HG02759 (cell line): ENCODE measurements at regions not wholly inside any gene's neighbourhood (a gene's known extent, or its start where the extent isn't known, plus 50 kb on each side); places are given as distances from the start of the nearest gene placed in this dataset.
"Not testable (repeated sequence)": the region's sequence is repeated elsewhere in the genome, so short reads cannot be mapped to it uniquely, and the experiment has no call there.

Experiments
- ATAC-seq: cut with Tn5 transposase; IDR thresholded peaks from one replicate; pipeline ENCODE4 v1.9.1; 2021; ENCODE audit warnings: mild to moderate bottlenecking, moderate library complexity; ENCODE audit not compliant: unreplicated experiment

GRCh38 chr4:44988011-44988410, 261.7 kb upstream of the GNPDA2 start:
- no peak for ATAC-seq

- ATAC-seq: no peak
Measured at GRCh38 chr4:44985938-44986337, 259.6 kb upstream of the GNPDA2 start.

DNA sequence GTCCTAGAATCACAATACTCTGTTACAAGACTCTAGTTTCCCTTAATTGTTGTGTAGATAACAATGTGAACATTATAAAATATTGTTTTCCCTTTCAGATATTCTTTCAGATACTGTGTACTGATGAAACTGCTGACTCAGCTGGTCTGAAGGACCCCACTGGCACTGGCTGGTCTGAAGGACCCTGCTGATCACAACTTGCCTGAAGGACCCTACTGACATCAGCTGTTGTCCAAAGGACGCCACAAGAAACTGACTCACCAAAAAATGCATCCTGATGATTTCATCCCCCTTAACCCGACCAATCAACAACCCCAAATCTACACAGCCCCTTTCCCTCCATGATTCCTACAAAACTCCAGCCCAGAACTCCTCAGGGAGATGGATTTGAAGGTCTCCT, 258.8 kb upstream of the GNPDA2 start:
- no peak for ATAC-seq

- ATAC-seq: no peak
Measured at GRCh38 chr4:44984083-44984482, 257.7 kb upstream of the GNPDA2 start.

- no peak for ATAC-seq
Measured at GRCh38 chr4:44983083-44983482, 256.7 kb upstream of the GNPDA2 start.

- no peak for ATAC-seq
Measured at GRCh38 chr4:44978020-44978419, 251.7 kb upstream of the GNPDA2 start.

- no peak for ATAC-seq
Measured at GRCh38 chr4:44965435-44966095, 239.2 kb upstream of the GNPDA2 start.

- not testable (repeated sequence) for ATAC-seq
Measured at GRCh38 chr4:44964086-44964485, 237.7 kb upstream of the GNPDA2 start.

GRCh38 chr4:44961001-44961755, 234.8 kb upstream of the GNPDA2 start:
- no peak for ATAC-seq

- no peak for ATAC-seq
Measured at GRCh38 chr4:44931720-44932119, 205.4 kb upstream of the GNPDA2 start.

- ATAC-seq: no peak
Measured at GRCh38 chr4:44928785-44929184, 202.4 kb upstream of the GNPDA2 start.

DNA sequence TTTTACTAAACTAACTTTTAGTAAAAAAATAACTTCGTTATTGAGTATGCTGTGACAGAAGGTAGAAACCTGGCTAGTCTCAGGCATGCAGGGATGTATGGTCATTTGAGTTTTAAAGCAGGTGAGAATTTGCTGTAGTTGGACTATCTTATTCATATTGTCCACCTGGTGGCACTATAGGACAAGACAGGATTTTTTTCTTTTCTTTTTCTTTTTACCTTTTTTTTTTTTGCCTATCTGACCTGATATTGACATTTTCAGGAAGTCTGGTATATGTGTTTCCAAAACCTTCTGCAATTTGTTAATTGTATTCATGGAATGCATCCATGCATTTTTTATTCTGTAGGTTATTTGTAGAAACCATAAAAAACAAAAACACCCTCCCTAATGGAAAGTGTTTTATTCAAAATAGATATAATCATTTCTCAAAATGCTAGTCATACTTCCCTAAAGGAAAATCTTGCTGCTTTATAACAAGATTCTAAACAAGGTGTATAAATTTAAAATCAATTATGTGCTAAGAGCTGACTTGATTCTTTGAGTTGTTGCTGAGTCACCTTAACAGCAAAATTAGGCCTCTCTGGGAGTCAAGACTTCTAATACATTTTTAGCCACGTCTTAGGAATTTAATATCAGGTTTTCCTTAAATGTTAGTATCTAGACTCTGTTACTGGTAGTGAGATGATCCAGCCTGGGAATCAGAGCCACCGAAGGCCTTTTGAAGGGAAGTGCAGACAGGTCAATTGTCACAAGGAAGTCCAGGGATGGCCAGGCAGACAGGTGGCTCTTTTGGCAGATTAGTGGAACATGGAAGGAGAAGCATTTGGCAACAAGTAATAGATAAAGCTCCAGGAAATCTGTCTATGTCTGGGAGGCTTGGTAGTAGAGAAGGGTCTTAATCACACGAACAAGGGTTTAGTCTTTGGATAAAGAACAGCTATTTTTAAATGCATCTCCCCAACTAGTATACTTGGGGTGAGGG, 201.3 kb upstream of the GNPDA2 start:
- ATAC-seq: peak; percentile 51

DNA sequence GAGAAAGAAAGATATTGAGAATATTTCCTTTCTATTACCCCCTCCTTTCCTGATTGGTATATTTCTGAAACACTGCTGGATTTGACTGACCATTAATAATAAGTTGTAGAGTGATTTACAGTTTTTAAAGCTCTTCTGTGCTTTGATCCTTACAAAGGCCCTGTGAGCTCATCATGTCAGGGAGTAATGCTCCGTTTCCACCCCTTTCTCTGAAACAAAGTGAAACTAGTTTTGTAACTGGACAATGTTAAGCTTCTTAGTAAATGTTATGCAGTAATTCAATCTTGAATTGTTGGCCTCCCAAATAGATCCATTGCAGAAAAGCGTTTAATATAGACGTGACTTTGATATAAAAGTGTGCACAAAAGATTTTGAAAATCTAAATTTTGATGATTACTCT, 190.1 kb upstream of the GNPDA2 start:
- ATAC-seq: no peak

DNA sequence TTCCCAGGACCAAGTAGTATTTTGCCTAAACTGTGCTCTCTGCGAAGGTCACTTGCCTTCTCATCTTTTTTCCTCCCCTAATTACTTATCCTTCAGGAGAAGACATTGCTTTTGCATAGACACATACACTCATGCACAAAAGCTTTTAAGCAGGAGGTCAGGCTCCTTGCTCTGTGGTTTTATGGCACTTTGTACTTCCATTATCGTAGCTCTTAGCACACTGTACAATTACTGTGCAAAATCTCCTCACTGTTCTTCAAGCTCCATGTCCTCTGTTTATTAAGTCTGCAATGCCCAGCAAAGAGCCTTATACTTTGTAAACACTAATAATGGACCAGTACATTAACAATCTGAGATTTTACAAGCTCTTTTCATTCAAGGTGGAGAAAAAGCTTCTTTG, 188.4 kb upstream of the GNPDA2 start:
- ATAC-seq: no peak

- no peak for ATAC-seq
Measured at GRCh38 chr4:44914223-44914622, 187.9 kb upstream of the GNPDA2 start.

DNA sequence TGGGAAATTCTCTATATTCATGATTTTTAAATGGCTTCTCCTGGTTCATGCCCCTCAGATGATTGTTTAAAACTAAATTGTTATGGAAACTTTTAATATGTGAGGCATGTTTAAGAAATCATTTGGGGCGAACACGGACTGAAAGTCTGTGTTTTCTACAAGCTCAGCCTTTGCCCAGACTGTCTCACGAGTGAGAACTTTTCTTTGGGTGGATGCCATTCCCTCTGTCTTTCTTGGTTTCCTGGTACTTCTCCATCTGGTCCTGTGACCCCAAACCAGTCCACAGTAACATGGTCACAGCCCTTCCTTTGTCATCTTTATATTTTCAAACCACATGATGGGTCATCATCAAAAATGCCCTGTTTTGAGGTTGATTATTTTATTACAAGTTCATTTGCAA, 186.6 kb upstream of the GNPDA2 start:
- ATAC-seq: no peak

DNA sequence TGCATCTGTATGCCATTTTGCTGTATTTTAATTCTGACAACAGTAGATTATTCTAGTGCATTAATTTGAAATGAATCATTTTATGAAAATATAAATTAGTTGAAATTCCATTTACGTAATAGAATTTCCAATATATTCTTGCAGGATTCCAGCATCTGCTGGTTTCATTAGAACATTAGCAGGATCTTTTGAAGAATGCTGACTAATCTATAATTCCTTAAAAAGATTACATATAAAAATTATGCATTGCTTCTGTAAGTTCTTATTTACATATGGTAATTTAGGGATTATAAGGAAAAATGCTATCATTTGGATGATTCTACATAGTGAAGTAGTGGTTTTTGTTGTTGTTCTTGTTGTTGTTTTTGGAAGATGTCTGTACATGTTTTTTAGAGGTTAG, 182.2 kb upstream of the GNPDA2 start:
- ATAC-seq: no peak

DNA sequence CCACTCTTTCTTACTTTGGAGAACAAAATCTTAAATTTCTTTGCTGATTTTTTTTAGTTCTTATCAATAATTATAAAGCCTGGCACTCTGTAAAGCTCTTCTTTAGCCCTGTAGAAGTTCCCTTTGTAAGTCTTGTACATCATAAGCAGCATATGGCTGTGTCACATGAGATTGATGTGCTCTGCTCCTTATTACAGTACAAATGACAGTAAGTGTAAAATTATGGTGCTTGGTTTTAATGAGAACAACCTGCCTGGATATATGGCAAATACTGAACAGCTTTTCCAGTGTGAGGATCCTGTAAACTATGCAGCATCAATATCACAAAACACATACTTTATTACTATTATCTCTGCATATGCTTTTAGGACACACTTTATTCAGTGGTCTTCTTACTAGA, 145.9 kb upstream of the GNPDA2 start:
- no peak for ATAC-seq

DNA sequence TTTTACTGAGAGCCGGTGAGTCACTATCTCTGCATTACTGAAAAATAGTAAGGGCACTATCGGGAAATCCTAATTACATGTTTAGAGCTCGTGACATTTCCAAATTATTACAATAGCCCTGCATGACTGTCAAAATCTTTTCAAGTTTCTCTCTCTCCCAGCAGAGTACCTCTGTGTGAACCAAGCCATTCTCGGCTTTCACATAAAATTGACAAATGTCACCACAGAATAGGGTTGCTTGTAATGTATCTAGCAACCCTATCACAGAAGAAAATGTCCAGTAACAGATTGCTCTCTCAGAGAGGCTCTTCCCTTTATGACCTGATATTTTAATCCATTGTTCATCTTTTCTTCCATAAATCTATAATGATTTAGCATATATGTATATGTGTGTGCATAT, 144.8 kb upstream of the GNPDA2 start:
- no peak for ATAC-seq

DNA sequence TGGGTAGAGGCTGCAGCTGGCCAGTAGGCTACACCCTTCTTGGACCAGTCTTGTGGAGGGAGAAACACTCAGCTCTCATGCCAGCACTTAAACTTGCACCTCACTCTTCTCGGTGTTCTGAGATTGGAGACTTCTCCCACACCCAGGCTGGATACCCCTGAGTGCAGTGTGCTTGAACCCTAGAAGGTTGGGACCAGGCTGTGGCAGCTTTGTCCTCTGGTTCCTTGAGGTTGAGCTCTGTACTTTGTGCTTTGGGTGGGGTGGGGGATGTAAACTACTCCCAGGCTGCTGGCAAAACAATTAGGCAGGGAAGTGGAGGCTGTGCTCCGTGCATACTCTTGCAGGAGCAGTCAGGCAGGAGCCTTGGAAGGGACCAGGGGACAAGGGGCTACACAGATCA, 143.6 kb upstream of the GNPDA2 start:
- ATAC-seq: no peak

DNA sequence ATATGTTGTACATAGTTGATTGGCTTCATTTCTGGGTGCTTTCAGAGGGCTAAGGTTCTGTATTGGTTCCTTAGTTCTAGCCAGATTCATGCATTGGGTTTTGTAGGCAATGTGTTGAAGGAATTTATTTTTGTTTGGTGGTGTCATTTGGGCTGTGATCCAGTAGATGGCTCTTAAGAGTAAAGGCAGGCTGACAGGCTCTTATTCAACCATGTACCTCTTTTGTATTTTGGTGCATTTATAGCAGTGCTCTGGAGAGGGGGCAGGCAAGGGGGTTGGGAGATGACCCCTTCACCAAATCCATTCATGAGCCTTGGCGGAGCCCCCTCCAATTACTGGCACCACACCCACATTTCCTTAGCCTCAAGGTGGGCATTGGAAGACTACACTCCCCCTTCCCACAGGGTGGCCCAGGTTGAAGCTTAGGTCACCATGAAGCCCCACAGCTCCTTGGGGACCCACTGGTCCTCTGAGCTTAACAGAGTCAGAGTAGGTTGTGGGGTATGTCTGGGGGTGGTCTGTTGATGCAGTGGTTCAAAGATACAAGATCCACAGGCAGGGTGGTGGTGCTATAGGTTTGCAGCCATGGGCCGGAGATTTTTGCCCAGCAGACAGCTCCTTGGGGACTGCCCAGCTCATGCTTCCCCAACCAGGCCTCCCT, 143.0 kb upstream of the GNPDA2 start:
- no peak for ATAC-seq
